Neural cell (in vitro differentiated cells): ENCODE measurements at regions not wholly inside any gene's neighbourhood (a gene's known extent, or its start where the extent isn't known, plus 50 kb on each side); places are given as distances from the start of the nearest gene placed in this dataset.

ENCODE experiments used
- H2AFZ ChIP-seq: fragments of 200-600, 300-800 bp; sonication (generic), shearing (Covaris generic); 2 replicates; pipeline ENCODE4 v1.6.0; 2014; ENCODE audit warnings: low read depth, mild to moderate bottlenecking, antibody characterized with exemption, low read length, moderate library complexity
- H3F3A ChIP-seq: fragments of 200-600 bp; shearing (Covaris generic); 2 replicates; pipeline ENCODE4 v1.6.1; 2016; ENCODE audit warnings: mild to moderate bottlenecking, moderate library complexity, mixed read lengths, antibody characterized with exemption, low read length; ENCODE audit not compliant: insufficient read depth, poor library complexity, severe bottlenecking
- H3K27ac ChIP-seq: fragments of 200-600, 300-800 bp; sonication (generic), shearing (Covaris generic); 2 replicates; pipeline ENCODE4 v1.5.1; 2014; ENCODE audit warnings: mild to moderate bottlenecking, low read length, moderate library complexity
- H3K27me3 ChIP-seq: fragments of 300-800, 200-600 bp; sonication (generic), shearing (Covaris generic); 2 replicates; pipeline ENCODE4 v1.6.0; 2014; ENCODE audit warnings: mild to moderate bottlenecking, low read depth, low read length, moderate library complexity; ENCODE audit not compliant: insufficient read depth
- H3K36me3 ChIP-seq: fragments of 300-800, 200-600 bp; sonication (generic), shearing (Covaris generic); 2 replicates; pipeline ENCODE4 v1.5.1; 2014; ENCODE audit warnings: mild to moderate bottlenecking, antibody characterized with exemption, low read length, moderate library complexity; ENCODE audit not compliant: insufficient read depth
- H3K4me2 ChIP-seq: fragments of 300-800, 200-600 bp; sonication (generic), shearing (Covaris generic); 2 replicates; pipeline ENCODE4 v1.6.0; 2014; ENCODE audit warnings: mild to moderate bottlenecking, low read length
- H3K4me3 ChIP-seq: fragments of 300-800, 200-600 bp; sonication (generic), shearing (Covaris generic); 2 replicates; pipeline ENCODE4 v1.5.1; 2014; ENCODE audit warnings: mild to moderate bottlenecking, low read length, moderate library complexity
- H3K79me2 ChIP-seq: fragments of 200-600 bp; shearing (Covaris generic); replicated peaks from 2 replicates; pipeline ENCODE4 v1.6.0; 2014; ENCODE audit warnings: mild to moderate bottlenecking, low read length, moderate library complexity; ENCODE audit not compliant: insufficient read depth
- H3K9ac ChIP-seq: fragments of 300-800, 200-600 bp; sonication (generic), shearing (Covaris generic); 2 replicates; pipeline ENCODE4 v1.6.1; 2016; ENCODE audit warnings: mild to moderate bottlenecking, low read length, mixed read lengths
- H3K9me2 ChIP-seq: fragments of 200-600 bp; shearing (Covaris generic); 2 replicates; pipeline ENCODE4 v1.6.1; 2016; ENCODE audit warnings: mild to moderate bottlenecking, low read length, mixed read lengths; ENCODE audit not compliant: insufficient read depth
- H3K9me3 ChIP-seq: fragments of 200-600, 300-800 bp; sonication (generic), shearing (Covaris generic); 2 replicates; pipeline ENCODE4 v1.6.1; 2016; ENCODE audit warnings: mild to moderate bottlenecking, mixed run types, low read length, moderate library complexity, mixed read lengths
- H4K20me1 ChIP-seq: fragments of 200-600 bp; shearing (Covaris generic); 2 replicates; pipeline ENCODE4 v1.6.1; 2016; ENCODE audit warnings: mild to moderate bottlenecking, mixed run types; ENCODE audit not compliant: insufficient read depth
- EP300 ChIP-seq: fragments of 450-650 bp; conservative IDR thresholded peaks from 2 replicates; pipeline ENCODE4 v1.6.1; 2014; ENCODE audit warnings: antibody characterized with exemption, mild to moderate bottlenecking, moderate library complexity; ENCODE audit not compliant: poor library complexity, severe bottlenecking
- EZH2 ChIP-seq: fragments of 200-600, 300-800 bp; shearing (Covaris generic), sonication (generic); IDR thresholded peaks from 2 replicates; pipeline ENCODE4 v1.6.1; 2014; ENCODE audit warnings: antibody characterized with exemption, low read length, borderline replicate concordance, mild to moderate bottlenecking; ENCODE audit not compliant: insufficient read depth, poor library complexity, severe bottlenecking
- MXI1 ChIP-seq: fragments of 450-650 bp; conservative IDR thresholded peaks from 2 replicates; pipeline ENCODE4 v1.6.1; 2014; ENCODE audit warnings: antibody characterized with exemption, mild to moderate bottlenecking; ENCODE audit not compliant: poor library complexity, severe bottlenecking
- POLR2AphosphoS5 ChIP-seq: IDR thresholded peaks from 2 replicates; pipeline ENCODE4 v1.6.1; 2012
- RAD21 ChIP-seq: fragments of 450-650 bp; conservative IDR thresholded peaks from 2 replicates; pipeline ENCODE4 v1.6.1; 2014; ENCODE audit warnings: antibody characterized with exemption, mild to moderate bottlenecking, moderate library complexity
- SMC3 ChIP-seq: fragments of 450-650 bp; conservative IDR thresholded peaks from 2 replicates; pipeline ENCODE4 v1.6.1; 2014; ENCODE audit warnings: antibody characterized with exemption, mild to moderate bottlenecking, moderate library complexity; ENCODE audit not compliant: poor library complexity
- TAF1 ChIP-seq: IDR thresholded peaks from 2 replicates; pipeline ENCODE4 v1.6.1; 2012; ENCODE audit warnings: low read depth
- TF ChIP-seq, protein P1 (sequence below): fragments of 450-650 bp; IDR thresholded peaks from 2 replicates; pipeline ENCODE4 v1.5.1; 2014; ENCODE audit warnings: antibody characterized with exemption, mild to moderate bottlenecking, moderate library complexity; ENCODE audit not compliant: poor library complexity, severe bottlenecking
- TF ChIP-seq, protein P2 (sequence below): IDR thresholded peaks from 2 replicates; pipeline ENCODE4 v1.6.1; 2012; ENCODE audit warnings: borderline replicate concordance

DNA sequence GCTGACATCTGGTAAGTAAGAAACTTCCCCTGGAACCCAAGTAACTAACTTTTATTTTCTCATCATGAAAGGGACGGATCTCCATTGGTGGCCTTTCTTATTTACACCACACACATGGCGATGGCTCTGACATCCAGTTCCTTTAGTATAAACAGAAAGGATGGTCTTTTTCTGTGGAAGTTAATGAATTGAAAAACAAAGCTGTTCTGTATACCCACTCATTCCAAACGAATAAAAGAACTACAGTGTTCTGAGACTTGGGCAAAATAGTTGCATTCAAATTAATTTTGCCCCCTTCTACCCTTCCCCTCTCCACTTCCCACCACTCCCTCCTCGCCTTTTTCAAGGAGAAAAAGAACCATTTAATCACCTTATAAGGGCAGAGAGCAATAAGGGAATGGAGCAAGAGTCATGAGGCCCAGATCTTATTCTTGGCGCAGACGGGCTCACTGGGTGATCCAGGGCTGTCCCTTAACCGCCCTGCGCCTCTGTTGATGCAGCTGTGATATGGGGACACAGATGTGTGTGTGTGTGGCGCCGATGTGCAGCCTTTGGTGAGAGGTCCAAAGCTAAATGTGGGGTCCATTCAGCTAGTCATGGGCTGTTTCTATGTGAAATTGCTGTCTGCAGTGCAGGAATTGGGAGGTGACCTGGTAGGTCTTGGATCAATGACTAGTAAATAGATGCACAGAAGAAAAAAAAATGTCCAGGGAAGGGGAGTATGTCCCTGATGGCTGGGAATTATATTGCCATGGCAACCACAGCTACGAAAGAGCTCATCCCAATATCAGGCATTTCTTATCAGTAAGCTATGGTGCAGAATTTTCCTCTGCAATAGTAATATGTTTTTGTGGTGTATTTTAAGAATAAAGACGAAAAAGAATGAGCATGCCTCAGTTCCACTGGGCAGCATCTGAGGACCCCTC lies 141.5 kb upstream of the ERCC6L2 start:
- Histone ChIP-seq H2AFZ (peak overlapping the region; percentile 23), H3F3A (no peaks in the 10 kb centered on the region), H3K9ac (peak overlapping the region; percentile 42), H3K36me3 (no peaks in the 10 kb centered on the region), H3K4me3 (peak overlapping the region; percentile 47), H3K9me2 (no peaks in the 10 kb centered on the region), H3K79me2 (no peaks in the 10 kb centered on the region), H3K27me3 (no peaks in the 10 kb centered on the region), H3K4me2 (peak overlapping the region; percentile 29), H3K9me3 (no peaks in the 10 kb centered on the region), H3K27ac (peak overlapping the region; percentile 74), H4K20me1 (no peaks in the 10 kb centered on the region)
- TF ChIP-seq TAF1 (no peak), EP300 (peak; percentile 62), MXI1 (no peak), RAD21 (peak; percentile 25), SMC3 (peak; percentile 9), EZH2 (no peak), POLR2AphosphoS5 (peak; percentile 6)
- TF ChIP-seq, protein P1, sequence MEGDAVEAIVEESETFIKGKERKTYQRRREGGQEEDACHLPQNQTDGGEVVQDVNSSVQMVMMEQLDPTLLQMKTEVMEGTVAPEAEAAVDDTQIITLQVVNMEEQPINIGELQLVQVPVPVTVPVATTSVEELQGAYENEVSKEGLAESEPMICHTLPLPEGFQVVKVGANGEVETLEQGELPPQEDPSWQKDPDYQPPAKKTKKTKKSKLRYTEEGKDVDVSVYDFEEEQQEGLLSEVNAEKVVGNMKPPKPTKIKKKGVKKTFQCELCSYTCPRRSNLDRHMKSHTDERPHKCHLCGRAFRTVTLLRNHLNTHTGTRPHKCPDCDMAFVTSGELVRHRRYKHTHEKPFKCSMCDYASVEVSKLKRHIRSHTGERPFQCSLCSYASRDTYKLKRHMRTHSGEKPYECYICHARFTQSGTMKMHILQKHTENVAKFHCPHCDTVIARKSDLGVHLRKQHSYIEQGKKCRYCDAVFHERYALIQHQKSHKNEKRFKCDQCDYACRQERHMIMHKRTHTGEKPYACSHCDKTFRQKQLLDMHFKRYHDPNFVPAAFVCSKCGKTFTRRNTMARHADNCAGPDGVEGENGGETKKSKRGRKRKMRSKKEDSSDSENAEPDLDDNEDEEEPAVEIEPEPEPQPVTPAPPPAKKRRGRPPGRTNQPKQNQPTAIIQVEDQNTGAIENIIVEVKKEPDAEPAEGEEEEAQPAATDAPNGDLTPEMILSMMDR, result no peak
- TF ChIP-seq, protein P2, sequence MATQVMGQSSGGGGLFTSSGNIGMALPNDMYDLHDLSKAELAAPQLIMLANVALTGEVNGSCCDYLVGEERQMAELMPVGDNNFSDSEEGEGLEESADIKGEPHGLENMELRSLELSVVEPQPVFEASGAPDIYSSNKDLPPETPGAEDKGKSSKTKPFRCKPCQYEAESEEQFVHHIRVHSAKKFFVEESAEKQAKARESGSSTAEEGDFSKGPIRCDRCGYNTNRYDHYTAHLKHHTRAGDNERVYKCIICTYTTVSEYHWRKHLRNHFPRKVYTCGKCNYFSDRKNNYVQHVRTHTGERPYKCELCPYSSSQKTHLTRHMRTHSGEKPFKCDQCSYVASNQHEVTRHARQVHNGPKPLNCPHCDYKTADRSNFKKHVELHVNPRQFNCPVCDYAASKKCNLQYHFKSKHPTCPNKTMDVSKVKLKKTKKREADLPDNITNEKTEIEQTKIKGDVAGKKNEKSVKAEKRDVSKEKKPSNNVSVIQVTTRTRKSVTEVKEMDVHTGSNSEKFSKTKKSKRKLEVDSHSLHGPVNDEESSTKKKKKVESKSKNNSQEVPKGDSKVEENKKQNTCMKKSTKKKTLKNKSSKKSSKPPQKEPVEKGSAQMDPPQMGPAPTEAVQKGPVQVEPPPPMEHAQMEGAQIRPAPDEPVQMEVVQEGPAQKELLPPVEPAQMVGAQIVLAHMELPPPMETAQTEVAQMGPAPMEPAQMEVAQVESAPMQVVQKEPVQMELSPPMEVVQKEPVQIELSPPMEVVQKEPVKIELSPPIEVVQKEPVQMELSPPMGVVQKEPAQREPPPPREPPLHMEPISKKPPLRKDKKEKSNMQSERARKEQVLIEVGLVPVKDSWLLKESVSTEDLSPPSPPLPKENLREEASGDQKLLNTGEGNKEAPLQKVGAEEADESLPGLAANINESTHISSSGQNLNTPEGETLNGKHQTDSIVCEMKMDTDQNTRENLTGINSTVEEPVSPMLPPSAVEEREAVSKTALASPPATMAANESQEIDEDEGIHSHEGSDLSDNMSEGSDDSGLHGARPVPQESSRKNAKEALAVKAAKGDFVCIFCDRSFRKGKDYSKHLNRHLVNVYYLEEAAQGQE, result peak; percentile 86

DNA sequence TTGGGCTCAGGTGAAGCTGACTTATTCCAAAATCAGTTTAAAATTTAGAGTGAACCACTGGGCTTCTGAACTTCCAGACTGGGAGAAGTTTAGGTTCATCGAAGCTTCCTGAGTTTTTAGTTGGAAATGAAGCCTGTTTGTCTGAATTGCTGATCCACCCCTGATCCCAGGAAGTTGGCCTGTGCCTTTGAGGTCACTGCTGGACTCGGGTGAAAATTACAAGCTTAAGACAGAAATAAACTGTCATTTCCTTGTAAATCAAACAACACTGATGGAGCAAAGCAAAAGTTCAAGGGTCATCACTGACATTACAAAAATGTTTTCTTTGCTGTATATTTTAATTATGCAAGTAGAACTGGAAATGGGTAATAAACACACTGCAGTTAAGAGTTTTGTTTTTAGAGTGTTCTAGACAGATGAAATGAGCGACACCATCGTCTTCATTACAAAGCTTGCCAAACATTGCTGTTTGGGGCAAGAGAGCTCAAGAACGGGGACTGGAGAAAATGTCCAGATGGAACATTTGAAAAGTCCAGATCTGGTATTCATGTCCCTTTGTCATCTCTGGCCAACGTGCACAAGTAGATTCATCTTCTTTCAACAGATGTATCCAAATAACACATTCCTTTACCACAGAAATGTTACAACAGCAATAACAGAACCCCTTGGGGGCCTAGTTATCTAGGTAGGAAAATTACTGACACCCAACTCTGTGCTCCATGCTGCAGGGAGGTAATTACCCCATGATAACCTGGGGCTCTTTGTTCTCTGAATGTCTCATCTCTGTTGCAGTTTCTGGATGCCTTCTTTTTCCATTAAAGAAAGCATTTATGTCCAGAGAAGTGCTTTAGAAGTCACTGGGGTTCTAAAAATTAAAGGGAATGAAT lies 142.4 kb upstream of the ERCC6L2 start:
- H3K9ac ChIP-seq, result no peak overlapping the region

More for the DNA sequence above, 142.4 kb upstream of the ERCC6L2 start:
- Histone ChIP-seq H3F3A (no peaks in the 10 kb centered on the region), H3K4me2 (no peak overlapping the region), H3K4me3 (no peak overlapping the region), H3K9me3 (no peaks in the 10 kb centered on the region), H3K79me2 (no peaks in the 10 kb centered on the region), H4K20me1 (no peaks in the 10 kb centered on the region), H3K9me2 (no peaks in the 10 kb centered on the region), H3K27me3 (no peaks in the 10 kb centered on the region), H3K27ac (no peak overlapping the region), H3K36me3 (no peaks in the 10 kb centered on the region), H2AFZ (no peak overlapping the region)
- TF ChIP-seq RAD21 (no peak), MXI1 (no peak)
- TF ChIP-seq, protein P1, result no peak
